HG02870 (cell line): ENCODE measurements at regions not wholly inside any gene's neighbourhood (a gene's known extent, or its start where the extent isn't known, plus 50 kb on each side); places are given as distances from the start of the nearest gene placed in this dataset.
"Not testable (repeated sequence)": the region's sequence is repeated elsewhere in the genome, so short reads cannot be mapped to it uniquely, and the experiment has no call there.

Experiments used
- ATAC-seq: cut with Tn5 transposase; IDR thresholded peaks from one replicate; pipeline ENCODE4 v1.9.1; 2021; ENCODE audit warnings: mild to moderate bottlenecking, moderate library complexity; ENCODE audit not compliant: unreplicated experiment

DNA sequence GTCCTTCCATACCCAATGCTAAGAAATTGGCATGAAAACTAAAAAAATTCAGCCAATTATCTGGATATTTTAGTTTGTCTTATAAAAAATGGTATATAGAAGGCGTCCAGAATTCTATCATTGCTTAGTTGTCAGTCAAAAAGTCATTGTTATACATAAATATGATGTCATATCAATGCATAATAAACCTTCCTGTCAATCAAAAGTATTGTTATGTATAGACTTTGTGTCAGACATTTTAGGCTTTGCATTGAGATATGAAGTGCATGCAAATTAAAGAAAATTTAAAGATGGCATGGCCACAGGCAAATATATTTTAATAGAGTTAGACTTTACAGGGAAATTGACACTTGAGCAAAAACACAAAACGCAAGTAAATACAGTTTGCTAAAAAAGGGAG, 173.4 kb upstream of the FANCL start:
- no peak for ATAC-seq

DNA sequence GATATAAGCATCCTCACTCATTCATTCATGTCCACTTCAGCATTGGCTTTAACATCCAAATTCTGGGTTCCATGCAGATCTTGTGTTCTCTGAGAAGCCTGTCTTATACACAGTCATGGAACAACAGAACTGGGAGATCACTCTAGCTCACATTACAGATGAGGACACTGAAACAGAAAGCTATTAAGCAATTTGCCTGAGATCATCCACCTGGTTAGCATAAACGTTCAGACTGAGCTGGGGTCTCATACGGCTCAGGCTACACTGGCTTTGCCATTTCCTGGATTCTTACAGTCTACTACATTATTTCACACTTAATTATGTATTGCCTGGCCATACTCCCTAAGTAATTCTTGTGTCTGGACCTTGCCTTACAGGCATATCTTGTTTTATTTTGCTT, 169.4 kb upstream of the FANCL start:
- ATAC-seq = no peak

DNA sequence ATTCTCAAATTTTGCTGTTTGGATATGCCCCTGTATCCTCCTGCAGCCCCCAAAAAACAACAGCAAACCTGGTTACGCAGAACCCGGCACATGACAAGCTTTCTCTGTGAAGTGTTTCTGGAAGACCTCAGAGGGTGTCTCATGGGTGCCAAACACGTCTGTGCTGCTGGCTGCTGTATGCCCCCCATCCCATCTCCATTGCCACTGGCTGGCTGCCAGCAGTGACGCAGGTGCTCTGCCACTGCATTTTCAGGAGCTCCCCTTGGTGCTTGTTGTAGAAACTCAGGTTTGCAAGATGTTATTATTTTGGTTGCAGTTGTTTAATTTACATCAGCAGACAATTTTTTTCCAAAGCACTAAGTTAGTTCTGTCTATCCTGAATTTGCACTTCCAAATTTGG, 166.4 kb upstream of the FANCL start:
- no peak for ATAC-seq

DNA sequence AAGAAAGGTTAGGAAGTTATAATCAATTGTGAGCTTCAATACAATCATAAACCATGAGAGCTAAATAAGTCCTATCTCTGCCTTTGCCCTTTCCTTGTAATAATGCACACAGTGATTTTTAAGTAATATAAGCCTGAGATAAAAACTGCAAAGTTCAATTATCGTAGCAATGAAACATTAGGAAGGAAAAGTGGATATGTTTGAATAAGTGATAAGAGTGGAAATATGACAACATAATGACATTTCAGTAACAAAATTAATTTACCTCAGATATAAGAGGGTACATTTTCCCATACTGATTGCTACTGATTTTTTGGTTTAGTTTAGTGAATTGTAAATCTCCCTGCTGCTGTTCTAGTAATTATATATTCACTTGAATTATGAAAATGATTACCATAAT, 164.2 kb upstream of the FANCL start:
- no peak for ATAC-seq

DNA sequence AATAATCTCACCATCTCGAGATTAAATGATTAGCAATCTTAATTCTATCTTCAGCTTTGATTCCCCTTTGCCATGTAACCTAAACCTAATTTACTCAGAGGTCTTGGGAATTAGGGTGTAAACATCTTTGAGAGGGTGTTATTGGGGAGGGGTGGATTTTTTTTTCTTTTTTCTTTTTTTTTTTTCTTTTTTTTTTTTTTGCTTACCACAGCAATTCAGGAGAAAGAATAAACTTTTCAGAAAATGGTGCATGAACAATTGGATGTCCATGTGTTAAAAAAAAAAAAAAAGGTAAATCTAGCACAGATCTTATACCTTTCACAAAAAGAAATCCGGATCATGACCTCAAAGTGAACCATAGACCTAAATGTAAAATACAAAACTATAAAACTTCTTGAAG, 160.8 kb upstream of the FANCL start:
- no peak for ATAC-seq

DNA sequence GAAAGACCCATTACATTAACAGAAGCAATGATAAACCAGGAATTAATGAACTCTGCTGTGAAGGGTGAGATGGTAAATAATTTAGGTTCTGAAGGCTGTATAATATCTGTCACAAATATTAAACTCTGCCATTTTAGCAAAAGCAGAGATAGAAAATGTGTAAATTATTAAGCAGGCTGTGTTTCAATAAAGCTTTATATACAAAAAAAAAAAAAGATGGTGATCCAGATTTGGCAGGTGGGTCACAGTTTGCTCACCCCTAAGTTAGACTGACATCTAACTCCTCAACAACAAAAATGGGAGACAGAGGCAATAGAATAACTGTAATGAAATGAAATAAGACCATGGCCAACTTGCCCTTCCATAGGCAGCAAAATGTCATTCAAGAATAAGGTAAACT, 157.3 kb upstream of the FANCL start:
- ATAC-seq = no peak

DNA sequence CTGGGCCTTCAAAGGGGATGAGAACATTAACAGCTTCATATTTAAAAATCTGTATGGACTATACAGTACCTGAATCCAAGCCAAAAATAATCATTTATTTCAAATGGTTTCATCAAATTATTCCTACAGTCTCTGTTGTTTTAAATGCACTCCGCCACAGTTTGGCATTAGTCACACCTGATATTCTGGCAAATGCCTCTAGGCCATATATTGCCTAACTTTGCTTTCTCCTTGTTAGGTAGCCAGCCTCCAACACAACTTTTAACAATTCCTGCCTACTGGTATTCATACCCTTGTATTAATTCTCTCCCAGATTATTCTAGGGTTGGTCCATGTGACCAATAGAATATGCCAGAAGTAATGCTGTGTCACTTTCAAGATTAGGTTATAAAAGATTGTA, 146.6 kb upstream of the FANCL start:
- ATAC-seq = no peak

DNA sequence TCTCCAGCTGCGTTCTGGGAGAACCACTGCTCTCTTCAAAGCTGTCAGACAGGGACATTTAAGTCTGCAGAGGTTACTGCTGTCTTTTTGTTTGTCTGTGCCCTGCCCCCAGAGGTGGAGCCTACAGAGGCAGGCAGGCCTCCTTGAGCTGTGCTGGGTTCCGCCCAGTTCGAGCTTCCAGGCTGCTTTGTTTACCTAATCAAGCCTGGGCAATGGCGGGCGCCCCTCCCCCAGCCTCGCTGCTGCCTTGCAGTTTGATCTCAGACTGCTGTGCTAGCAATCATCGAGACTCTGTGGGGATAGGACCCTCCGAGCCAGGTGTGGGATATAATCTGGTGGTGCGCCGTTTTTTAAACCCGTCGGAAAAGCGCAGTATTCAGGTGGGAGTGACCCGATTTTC, 145.8 kb upstream of the FANCL start:
- not testable (repeated sequence) for ATAC-seq

DNA sequence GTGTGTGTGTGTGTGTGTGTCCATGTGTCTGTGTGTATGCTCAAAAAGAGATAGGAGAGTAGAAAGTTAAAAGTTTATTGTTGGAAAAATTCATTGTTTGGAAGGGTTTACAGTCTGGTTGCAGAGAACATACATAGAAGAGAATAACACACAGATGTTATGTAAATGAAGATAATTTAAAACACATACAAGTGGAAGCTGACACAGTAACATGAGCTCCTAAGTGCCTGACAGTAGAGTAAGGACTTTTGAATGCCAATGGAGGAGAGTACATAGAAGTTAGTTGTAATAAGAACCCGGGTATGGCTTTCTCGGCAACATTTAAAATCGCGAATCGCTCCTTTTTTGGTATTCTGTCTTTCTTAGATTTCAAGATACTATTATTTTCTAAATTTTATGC, 137.0 kb upstream of the FANCL start:
- ATAC-seq = no peak

DNA sequence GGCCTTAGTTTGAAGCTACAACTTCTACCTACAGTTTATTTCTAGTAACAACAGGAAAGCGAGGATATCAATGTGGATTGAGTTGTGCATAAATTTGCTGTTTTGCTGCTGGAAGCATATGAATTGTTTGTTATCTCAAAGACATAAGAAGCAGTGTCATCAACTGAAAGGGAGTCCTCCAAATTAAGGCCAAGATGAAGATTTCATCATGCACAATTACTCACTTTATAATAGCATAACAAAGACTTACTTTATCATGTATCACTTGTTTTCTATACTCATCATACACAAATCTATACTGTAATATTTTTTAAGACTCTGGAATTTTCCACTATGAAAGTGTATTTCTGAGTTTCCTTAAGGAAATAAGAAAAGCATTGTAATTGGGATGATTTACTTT, 136.1 kb upstream of the FANCL start:
- no peak for ATAC-seq

DNA sequence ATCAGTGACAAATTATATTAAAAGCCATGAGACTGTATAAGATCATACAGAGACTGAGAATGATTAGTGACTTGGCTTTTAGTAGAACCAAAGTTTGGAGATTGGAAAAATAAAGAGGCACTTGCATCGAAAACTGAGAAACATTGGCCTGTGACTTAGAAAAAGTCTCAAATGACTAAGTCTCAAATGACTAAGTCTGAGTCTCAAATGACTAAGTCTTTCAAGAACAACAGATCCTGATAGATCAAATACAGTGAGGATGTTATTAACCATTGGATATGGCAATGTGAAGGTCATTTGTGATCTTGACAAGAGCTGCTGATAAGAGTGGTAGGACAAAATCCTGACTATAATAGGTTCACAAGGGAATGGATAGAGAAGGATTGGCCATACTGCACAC, 135.5 kb upstream of the FANCL start:
- peak; percentile 87 for ATAC-seq

DNA sequence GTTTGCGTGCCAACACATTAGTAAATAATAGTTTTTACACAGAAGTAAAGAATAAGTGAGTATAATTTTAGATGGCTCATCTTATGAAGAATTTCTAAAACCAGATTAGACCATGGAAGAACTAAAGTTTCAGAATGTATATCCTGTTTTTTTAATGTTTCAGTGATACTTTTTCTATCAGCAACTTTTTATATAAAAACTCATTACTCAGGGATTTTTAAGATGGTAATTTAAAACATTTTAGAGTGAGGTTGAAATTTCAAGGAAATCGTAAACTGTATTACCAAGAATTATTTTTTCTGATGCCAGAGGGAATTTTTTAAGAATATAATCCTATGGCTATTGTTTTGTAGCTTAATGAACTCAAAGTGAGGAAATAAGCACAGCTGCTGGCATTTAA, 128.5 kb upstream of the FANCL start:
- ATAC-seq = no peak

DNA sequence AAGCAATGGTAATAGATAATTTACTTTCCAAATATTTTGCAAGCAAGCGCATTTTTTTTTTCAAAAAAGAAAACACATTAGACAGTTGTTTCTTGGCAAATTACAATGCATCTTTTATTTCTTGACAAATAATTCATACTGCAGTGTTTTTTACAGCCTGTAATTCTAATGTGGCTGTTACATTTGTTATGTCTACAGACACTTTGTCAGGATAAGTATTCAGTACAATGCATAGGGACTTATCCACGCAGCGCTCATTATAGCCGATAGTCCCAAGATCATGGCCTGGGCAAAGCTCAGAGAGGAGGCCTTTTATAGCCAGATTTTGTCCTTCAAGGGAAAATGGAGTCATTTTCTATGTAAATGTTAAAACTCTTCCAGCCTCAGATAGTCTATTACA, 123.0 kb upstream of the FANCL start:
- ATAC-seq = no peak

DNA sequence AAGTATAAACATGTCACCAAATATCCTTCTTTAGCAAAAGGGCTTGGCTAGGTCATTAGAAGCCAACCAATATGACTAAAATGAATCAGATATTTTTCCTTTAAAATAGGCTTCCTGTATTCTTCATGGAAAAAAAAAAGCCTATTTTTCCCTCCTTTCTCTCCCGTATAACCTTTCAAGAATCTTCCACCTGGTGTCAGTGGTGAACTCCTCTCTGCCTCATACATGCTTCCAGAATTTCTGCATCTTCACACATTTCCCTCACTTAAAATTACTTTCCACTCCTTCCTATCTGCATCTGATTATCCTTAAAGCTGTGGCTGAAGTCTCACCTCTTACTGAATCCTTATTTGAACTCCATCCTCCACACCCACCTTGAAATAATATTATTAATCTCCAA, 116.9 kb upstream of the FANCL start:
- ATAC-seq = no peak

DNA sequence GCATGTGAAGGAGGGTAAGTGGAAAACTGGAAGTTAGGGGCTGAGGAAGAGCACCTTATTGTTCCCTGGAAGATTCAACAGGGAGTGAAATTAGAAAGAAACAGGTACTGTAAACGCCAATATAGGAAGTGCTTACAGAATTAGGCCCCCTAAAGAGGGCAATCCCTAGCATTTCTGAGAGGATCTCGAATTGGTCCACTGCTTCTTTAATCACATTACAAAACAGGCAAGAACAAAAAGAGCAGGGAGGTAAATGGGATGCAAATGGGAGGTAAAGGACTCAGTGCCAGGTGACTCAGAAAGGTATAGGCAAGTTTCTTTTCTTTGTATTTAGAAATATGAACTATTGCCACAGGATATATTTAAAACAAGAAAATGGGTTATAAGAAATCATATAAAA, 116.4 kb upstream of the FANCL start:
- ATAC-seq = no peak

DNA sequence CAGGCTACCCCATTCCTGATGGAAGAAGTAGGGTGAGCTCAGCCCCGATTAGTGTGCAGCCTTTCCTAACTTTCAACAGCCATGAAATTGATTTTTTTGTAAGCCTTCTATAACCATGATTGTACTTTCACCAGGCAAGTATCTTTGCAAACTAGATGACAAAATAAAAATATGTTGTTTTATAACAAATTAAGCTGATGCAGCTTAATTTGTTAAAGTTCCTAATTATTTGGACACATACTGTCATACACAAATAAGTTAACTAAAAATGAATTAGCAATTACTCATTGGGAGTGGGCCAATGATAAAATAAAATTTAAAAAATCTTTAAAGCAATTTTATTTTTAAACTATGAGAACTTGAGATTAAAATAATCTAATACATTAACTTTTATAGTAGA, 113.1 kb upstream of the FANCL start:
- ATAC-seq = no peak

DNA sequence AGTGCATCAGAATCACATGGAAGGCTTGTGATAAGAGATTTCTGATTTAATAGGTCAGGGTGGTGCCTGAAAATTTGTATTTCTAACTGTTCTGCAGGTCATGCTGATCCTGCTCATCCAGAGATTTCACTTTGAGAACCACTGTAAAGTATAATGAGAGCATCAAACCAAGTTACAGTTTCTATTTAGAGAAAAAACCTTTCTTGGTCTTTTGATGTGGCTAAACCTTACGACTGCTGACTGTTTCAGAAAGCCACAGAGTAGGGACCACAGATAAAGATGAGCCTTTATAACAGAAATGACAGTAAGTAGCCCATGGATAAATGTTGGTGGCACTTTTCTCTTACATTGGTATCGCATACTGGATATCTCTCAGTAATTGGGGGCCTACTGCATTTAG, 109.4 kb upstream of the FANCL start:
- peak; percentile 99 for ATAC-seq

DNA sequence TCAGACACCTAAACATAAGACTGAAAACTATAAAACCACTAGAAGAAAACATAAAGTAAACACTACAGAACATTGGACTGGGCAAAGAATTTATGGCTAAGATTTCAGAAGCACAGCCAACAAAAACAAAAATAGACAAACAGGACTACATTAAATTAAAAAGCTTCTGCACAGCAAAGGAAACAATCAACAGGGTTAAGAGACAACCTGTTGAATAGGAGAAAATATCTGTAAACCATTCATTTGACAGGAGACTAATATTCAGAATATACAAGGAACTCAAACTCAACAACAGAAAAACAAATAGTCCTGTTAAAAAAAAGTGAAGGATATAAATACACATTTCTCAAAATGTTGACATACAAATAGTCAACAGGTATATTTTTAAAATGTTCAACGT, 106.7 kb upstream of the FANCL start:
- no peak for ATAC-seq

DNA sequence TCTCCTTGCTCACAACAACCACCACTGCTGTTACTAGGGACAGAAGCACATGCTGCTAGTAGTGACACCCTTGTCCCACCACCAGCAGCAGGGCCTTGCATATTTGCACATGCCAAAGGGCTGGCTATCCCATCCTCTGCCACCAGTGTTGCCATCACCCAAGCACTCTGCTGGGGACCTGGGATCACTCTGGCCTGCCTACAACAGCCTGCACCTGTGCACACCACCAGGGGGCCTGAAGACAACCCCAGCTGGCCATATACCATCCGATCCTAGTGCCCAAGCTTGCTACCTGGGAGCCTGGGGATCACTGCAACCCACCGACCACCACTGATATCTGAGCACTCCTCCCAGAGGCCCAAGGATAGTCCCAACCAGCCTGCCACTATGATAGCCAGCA, 99.9 kb upstream of the FANCL start:
- ATAC-seq = no peak

DNA sequence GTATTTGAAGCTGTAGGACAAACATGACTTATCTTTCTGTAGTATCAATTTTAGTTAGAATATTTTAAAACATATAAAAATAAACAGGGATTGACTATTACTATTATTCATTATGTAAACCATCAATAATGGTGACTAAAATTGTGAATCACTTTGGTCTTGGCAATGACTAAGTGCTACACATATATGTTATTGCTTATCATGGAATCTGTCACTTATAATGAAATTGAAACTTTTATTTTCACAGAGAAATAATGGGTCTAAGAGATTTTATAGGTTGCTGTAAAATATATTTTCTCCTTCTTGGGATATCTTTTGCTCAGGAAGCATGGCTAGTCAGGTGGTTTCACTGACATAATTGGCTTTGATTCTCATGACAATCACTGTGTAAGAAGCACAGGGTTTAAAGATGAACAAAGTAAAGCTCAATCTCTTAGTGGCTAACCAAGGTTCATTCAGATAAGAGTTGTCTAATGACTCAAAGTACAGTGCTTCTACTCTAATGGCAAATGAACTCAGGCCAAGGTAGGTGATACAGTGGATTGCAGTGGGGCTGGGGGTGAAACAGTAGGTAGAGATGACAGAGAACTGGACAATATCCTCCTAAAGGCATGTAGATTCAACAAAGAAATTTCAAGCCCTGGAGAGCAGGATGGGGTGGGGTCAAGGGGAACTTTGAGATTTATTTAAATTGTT, 98.6 kb upstream of the FANCL start:
- no peak for ATAC-seq

DNA sequence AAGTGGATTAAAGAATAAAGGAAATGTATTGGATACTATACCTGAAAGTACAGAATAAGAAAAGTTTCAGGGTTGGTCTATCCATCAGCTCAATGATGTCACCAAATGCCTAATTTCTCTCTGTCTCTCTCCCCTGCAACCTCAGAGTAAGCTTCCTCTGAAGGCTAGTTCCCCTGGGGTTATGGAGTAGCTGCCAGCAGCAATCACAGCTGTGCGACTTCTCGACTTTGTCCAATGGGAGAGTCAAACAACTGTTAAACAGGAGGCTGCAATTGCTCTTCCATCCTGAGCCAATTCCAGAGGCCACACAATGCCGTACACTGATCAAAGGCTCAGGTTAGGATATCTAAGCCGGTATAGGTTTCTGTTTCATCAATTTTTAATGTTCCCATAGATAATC, 95.3 kb upstream of the FANCL start:
- no peak for ATAC-seq

DNA sequence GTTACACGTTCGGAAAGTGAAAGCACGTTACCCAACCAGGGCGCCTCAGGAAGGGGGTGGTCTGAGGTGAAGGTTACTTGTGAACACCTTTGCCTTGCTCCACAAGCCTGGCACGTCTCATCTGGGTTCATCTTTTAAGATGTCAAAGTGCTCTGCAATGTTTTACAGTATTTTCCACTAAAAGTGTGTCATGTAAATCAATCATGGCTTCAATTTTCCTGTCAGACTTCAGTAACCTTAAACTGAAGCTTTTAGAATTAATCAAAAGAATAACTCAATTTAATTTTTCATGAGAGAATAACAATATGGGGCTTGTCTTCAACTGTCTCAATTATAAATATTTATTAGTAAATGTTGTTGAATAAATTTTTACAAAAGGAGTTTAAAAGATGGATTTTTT, 93.3 kb upstream of the FANCL start:
- ATAC-seq = no peak

DNA sequence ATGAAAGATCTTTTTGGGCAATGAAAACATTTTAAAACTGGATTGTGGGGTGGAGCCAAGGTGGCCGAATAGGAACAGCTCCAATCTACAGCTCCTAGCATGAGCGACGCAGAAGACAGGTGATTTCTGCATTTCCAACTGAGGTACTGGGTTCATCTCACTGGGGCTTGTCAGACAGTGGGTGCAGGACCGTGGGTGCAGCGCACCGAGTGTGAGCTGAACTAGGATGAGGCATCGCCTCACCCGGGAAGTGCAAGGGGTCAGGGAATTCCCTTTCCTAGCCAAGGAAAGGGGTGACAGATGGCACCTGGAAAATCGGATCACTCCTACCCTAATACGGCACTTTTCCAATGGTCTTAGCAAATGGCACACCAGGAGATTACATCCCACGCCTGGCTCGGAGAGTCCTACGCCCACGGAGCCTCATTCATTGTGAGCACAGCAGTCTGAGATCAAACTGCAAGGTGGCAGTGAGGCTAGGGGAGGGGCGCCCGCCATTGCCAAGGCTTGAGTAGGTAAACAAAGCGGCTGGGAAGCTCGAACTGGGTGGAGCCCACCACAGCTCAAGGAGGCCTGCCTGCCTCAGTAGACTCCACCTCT, 84.3 kb upstream of the FANCL start:
- ATAC-seq = not testable (repeated sequence)
